Nephron progenitor cell (in vitro differentiated cells): ENCODE measurements at regions not wholly inside any gene's neighbourhood (a gene's known extent, or its start where the extent isn't known, plus 50 kb on each side); places are given as distances from the start of the nearest gene placed in this dataset.

Source experiments
- DNase-seq: peaks from one replicate; pipeline ENCODE4 v3.0.0; 2021
- H3K27ac Mint-ChIP-seq: 2 replicates; pipeline ENCODE4 v1.8.0; 2021; ENCODE audit warnings: mild to moderate bottlenecking, moderate library complexity, mixed read lengths
- H3K27me3 Mint-ChIP-seq: 2 replicates; pipeline ENCODE4 v1.8.0; 2021; ENCODE audit warnings: mild to moderate bottlenecking, low read depth, mixed read lengths; ENCODE audit not compliant: poor library complexity
- H3K36me3 Mint-ChIP-seq: 2 replicates; pipeline ENCODE4 v1.8.0; 2021; ENCODE audit warnings: low read depth, mixed read lengths
- H3K4me1 Mint-ChIP-seq: 2 replicates; pipeline ENCODE4 v1.8.0; 2021; ENCODE audit warnings: mixed read lengths
- H3K4me3 Mint-ChIP-seq: 2 replicates; pipeline ENCODE4 v1.8.0; 2021; ENCODE audit warnings: mild to moderate bottlenecking, moderate library complexity, mixed read lengths
- H3K9me3 Mint-ChIP-seq: 2 replicates; pipeline ENCODE4 v1.8.0; 2021; ENCODE audit warnings: mild to moderate bottlenecking, moderate library complexity, mixed read lengths
- CTCF ChIP-seq: fragments of 200-600 bp; sonication (generic); IDR thresholded peaks from 2 replicates; pipeline ENCODE4 v1.5.0; 2021; ENCODE audit warnings: antibody characterized with exemption

DNA sequence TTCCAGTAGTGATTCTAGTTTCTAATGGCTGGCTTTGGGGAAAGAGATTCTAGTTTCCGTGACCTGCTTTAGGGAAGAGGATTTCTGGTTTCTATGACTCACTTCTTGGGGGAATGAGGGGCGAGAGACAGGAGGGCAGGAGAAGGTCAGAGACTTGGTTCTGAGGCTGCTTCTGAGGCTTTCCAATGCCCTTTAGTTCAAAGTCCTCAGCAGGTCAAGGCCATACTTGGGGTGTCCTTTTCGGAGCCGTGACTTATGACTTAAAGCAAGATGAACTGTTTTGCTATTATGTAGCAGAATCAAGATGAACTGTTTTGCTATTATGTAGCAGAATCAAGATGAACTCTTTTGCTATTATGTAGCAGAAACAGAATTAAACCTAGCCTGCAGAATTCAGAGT is 52.2 kb upstream of the TLR3 start:
- Mint-ChIP-seq H3K27ac (no peak overlapping the region), H3K27me3 (no peaks in the 10 kb centered on the region), H3K9me3 (peaks cover 12% of the 10 kb centered on the region), H3K36me3 (no peaks in the 10 kb centered on the region), H3K4me1 (peaks cover 44% of the 10 kb centered on the region), H3K4me3 (no peak overlapping the region)
- DNase-seq, result no peak
- TF ChIP-seq CTCF, result no peak

DNA sequence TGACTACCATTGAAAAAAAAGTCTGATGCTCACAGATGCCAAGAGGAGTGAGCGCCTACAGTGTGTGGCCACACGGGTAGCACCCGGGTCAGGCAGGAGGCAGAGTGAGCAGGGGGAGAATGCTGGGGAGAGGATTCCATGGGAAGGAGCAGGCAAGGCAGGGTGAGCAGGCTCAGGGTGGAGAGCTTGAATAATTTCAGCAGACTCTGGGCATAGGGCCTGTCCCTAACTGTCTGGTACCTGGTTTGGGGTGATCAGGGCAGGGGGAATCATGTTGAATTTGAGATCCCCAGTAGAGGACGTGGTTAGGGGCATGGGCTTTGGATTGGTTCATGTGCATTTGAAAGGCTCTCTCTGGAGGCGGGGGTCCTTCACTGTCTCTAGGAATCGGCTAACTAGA is 51.2 kb upstream of the TLR3 start:
- H3K4me3 Mint-ChIP-seq, result no peak overlapping the region
- no peak for DNase-seq
- no peaks in the 10 kb centered on the region for H3K27me3 Mint-ChIP-seq
- H3K36me3 Mint-ChIP-seq, result no peaks in the 10 kb centered on the region
- no peak overlapping the region for H3K27ac Mint-ChIP-seq
- TF ChIP-seq CTCF, result no peak
- peaks cover 12% of the 10 kb centered on the region for H3K9me3 Mint-ChIP-seq
- H3K4me1 Mint-ChIP-seq, result peaks cover 40% of the 10 kb centered on the region

DNA sequence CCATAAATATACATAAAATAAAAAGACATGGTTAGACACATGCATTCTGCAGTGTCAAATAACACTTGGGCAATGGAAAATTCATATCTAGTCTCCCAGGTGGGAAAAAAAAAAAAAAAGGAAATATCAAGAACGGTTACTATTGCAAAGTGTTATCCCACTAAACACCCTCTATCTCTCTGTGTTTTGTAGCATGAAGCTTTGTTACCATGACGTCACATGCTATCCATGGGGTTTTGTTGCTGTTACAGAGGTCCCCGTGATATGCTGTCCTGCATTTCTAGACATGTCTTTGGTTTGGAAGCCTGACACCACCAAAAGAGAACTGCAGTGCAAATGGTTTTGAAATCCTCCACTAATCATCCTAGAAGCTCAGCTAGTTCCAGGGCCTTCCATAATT is 50.7 kb upstream of the TLR3 start:
- no peak for TF ChIP-seq CTCF
- Mint-ChIP-seq H3K9me3 (peaks cover 12% of the 10 kb centered on the region), H3K27ac (no peak overlapping the region), H3K4me3 (no peak overlapping the region), H3K4me1 (peaks cover 38% of the 10 kb centered on the region), H3K27me3 (no peaks in the 10 kb centered on the region), H3K36me3 (no peaks in the 10 kb centered on the region)
- no peak for DNase-seq

GRCh38 chr4:186018784-186019183 is 50.2 kb upstream of the TLR3 start:
- Mint-ChIP-seq H3K9me3 (peaks cover 12% of the 10 kb centered on the region), H3K27ac (no peak overlapping the region), H3K36me3 (no peaks in the 10 kb centered on the region), H3K4me1 (peaks cover 38% of the 10 kb centered on the region), H3K4me3 (no peak overlapping the region), H3K27me3 (no peaks in the 10 kb centered on the region)
- no peak for DNase-seq
- TF ChIP-seq CTCF, result no peak
